Hepatocyte (in vitro differentiated cells): ENCODE measurements at regions not wholly inside any gene's neighbourhood (a gene's known extent, or its start where the extent isn't known, plus 50 kb on each side); places are given as distances from the start of the nearest gene placed in this dataset.

Experiments used
- DNase-seq: peaks from one replicate; pipeline ENCODE4 v3.0.0-alpha.2; 2016; ENCODE audit warnings: low spot score
- H2AFZ ChIP-seq: fragments of 200-600 bp; sonication (generic); 2 replicates; pipeline ENCODE4 v1.6.0; 2016; ENCODE audit warnings: antibody characterized with exemption, mild to moderate bottlenecking
- H3K27ac ChIP-seq: fragments of 200-600 bp; sonication (generic); 2 replicates; pipeline ENCODE4 v1.5.1; 2016; ENCODE audit warnings: mild to moderate bottlenecking
- H3K27me3 ChIP-seq: fragments of 200-600 bp; sonication (generic); 2 replicates; pipeline ENCODE4 v1.6.1; 2016
- H3K36me3 ChIP-seq: fragments of 200-600 bp; sonication (generic); replicated peaks from 2 replicates; pipeline ENCODE4 v1.5.1; 2016; ENCODE audit warnings: low read depth; ENCODE audit not compliant: insufficient read depth
- H3K4me1 ChIP-seq: fragments of 200-600 bp; sonication (generic); 2 replicates; pipeline ENCODE4 v1.5.1; 2016; ENCODE audit warnings: mild to moderate bottlenecking, moderate library complexity; ENCODE audit not compliant: insufficient read depth
- H3K4me2 ChIP-seq: fragments of 200-600 bp; sonication (generic); 2 replicates; pipeline ENCODE4 v1.6.0; 2016
- H3K4me3 ChIP-seq: fragments of 200-600 bp; sonication (generic); 2 replicates; pipeline ENCODE4 v1.5.1; 2016; ENCODE audit warnings: mild to moderate bottlenecking
- H3K79me2 ChIP-seq: fragments of 200-600 bp; sonication (generic); 2 replicates; pipeline ENCODE4 v1.6.0; 2017; ENCODE audit warnings: mild to moderate bottlenecking
- H3K9me2 ChIP-seq: fragments of 200-600 bp; sonication (generic); replicated peaks from 2 replicates; pipeline ENCODE4 v1.6.0; 2017; ENCODE audit warnings: mild to moderate bottlenecking; ENCODE audit not compliant: insufficient read depth
- H3K9me3 ChIP-seq: fragments of 200-600 bp; sonication (generic); 2 replicates; pipeline ENCODE4 v1.5.1; 2016; ENCODE audit warnings: low read depth, mild to moderate bottlenecking
- H4K20me1 ChIP-seq: fragments of 200-600 bp; sonication (generic); 2 replicates; pipeline ENCODE4 v1.6.0; 2016; ENCODE audit warnings: mild to moderate bottlenecking; ENCODE audit not compliant: insufficient read depth, poor library complexity, severe bottlenecking
- EZH2 ChIP-seq: fragments of 200-600 bp; sonication (generic); IDR thresholded peaks from 2 replicates; pipeline ENCODE4 v1.6.1; 2016; ENCODE audit warnings: antibody characterized with exemption, mild to moderate bottlenecking, borderline replicate concordance
- EZH2phosphoT487 ChIP-seq: fragments of 200-600 bp; sonication (generic); IDR thresholded peaks from one replicate; pipeline ENCODE4 v1.6.1; 2018; ENCODE audit warnings: antibody characterized with exemption, mild to moderate bottlenecking, low read depth, moderate library complexity; ENCODE audit not compliant: unreplicated experiment, severe bottlenecking
- WGBS: methylation state at CpG from one replicate; pipeline ENCODE4 v1.1.6; 2016; ENCODE audit warnings: low lambda C conversion rate; ENCODE audit errors: missing lambda C conversion rate; 5-methylcytosine and 5-hydroxymethylcytosine counted together
- TF ChIP-seq, protein P1 (sequence below): fragments of 200-600 bp; sonication (generic); IDR thresholded peaks from 2 replicates; pipeline ENCODE4 v1.5.1; 2016; ENCODE audit warnings: antibody characterized with exemption, mild to moderate bottlenecking; ENCODE audit not compliant: poor library complexity

DNA sequence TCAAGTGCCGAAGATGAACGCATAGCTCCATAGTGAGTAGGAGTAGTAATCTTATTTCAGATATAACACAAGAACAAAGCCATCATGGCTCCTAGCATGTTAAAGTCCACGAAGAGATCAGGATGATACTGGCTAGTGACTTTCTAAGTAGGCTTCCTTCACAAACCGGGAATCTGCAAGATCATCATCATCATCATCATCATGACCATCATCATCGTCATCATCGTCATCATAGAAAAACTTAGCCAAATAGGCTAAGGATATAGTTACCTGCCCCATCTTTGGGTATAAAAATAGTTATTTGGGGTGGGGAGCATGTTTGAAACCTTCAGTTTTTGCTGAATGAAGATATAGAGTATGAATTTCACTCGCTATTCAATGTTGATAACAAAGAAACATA lies 57.9 kb downstream of the PYDC2 start:
- Histone ChIP-seq H3K4me3 (no peak overlapping the region), H2AFZ (no peak overlapping the region), H3K4me2 (no peak overlapping the region), H3K9me3 (no peaks in the 10 kb centered on the region), H4K20me1 (no peaks in the 10 kb centered on the region), H3K9me2 (no peaks in the 10 kb centered on the region), H3K27ac (no peak overlapping the region), H3K4me1 (no peaks in the 10 kb centered on the region), H3K36me3 (no peaks in the 10 kb centered on the region), H3K79me2 (no peaks in the 10 kb centered on the region), H3K27me3 (no peaks in the 10 kb centered on the region)
- TF ChIP-seq EZH2phosphoT487 (no peak), EZH2 (no peak)
- TF ChIP-seq, protein P1, sequence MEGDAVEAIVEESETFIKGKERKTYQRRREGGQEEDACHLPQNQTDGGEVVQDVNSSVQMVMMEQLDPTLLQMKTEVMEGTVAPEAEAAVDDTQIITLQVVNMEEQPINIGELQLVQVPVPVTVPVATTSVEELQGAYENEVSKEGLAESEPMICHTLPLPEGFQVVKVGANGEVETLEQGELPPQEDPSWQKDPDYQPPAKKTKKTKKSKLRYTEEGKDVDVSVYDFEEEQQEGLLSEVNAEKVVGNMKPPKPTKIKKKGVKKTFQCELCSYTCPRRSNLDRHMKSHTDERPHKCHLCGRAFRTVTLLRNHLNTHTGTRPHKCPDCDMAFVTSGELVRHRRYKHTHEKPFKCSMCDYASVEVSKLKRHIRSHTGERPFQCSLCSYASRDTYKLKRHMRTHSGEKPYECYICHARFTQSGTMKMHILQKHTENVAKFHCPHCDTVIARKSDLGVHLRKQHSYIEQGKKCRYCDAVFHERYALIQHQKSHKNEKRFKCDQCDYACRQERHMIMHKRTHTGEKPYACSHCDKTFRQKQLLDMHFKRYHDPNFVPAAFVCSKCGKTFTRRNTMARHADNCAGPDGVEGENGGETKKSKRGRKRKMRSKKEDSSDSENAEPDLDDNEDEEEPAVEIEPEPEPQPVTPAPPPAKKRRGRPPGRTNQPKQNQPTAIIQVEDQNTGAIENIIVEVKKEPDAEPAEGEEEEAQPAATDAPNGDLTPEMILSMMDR, result no peak
- DNase-seq, result no peak
- WGBS, result 95% methylated on average over 7 of the region's 7 CpGs

DNA sequence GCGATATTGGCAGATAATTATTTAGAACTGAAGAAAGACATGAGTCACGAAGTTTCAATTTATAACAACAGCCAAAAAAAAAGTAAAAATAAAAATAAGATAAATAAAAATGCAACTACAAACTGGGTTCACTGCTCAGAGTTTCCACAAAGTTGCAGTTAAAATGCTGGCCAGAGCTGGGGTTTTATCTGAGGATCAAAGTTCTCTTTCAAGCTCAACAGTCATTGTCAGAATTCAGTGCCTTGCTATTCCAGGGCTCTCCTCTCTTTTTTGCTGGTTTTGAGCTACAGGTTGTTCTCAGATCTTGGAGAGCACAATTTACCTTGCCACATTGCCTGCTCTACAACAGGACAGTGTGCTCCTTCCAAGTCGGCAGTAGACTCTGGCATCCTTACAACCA lies 60.1 kb downstream of the PYDC2 start:
- Histone ChIP-seq H4K20me1 (no peaks in the 10 kb centered on the region), H3K36me3 (no peaks in the 10 kb centered on the region), H3K27ac (no peak overlapping the region), H3K4me2 (no peak overlapping the region), H3K4me3 (no peak overlapping the region), H3K9me3 (no peaks in the 10 kb centered on the region), H3K9me2 (no peaks in the 10 kb centered on the region), H3K79me2 (no peaks in the 10 kb centered on the region), H3K4me1 (no peaks in the 10 kb centered on the region), H2AFZ (no peak overlapping the region), H3K27me3 (no peaks in the 10 kb centered on the region)
- TF ChIP-seq, protein P1, result no peak
- TF ChIP-seq EZH2, result no peak
- TF ChIP-seq EZH2phosphoT487, result no peak
- 90% methylated on average over 3 of the region's 3 CpGs for WGBS
- no peak for DNase-seq

DNA sequence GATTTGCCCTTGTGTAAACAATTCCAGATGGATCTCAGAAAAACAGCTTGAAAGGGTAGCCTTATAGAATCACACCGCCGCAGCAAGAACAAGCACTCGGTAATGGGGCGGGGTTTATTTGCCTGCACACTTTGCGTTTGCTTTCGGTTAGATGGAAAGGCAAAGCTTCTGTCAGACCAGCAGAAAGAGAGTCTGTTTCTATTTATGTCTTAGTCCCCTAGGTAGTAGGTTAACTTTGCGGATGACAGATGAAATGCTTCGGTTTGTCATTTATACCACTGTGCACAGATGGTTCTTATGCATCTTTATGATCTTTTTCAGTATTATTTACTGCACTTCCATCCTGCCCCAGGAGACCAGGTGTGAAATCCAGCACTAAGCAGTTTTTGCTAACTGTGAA lies 62.2 kb downstream of the PYDC2 start:
- Histone ChIP-seq H3K4me1 (no peaks in the 10 kb centered on the region), H4K20me1 (no peaks in the 10 kb centered on the region), H3K4me3 (no peak overlapping the region), H2AFZ (no peak overlapping the region), H3K27ac (no peak overlapping the region), H3K9me2 (no peaks in the 10 kb centered on the region), H3K79me2 (no peaks in the 10 kb centered on the region), H3K9me3 (no peaks in the 10 kb centered on the region), H3K36me3 (no peaks in the 10 kb centered on the region), H3K4me2 (no peak overlapping the region), H3K27me3 (no peaks in the 10 kb centered on the region)
- TF ChIP-seq, protein P1, result no peak
- no peak for TF ChIP-seq EZH2phosphoT487
- no peak for TF ChIP-seq EZH2
- WGBS, result 87% methylated on average over 8 of the region's 8 CpGs
- no peak for DNase-seq

DNA sequence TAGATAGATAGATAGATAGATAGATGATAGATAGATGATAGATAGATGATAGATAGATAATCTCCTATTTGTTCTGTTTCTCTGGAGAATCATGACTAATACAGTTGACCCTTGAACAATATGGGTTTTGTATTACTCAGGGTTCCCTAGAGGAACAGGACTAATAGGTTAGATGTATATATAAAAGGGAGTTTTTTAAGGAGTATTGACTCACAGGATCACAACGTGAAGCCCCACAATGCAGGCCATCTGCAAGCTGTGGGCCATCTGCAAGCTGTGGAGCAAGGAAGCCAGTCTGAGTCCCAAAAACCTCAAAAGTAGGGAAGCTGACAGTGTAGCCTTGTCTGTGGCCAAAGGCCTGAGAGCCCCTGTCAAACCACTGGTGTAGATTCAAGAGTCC lies 67.6 kb downstream of the PYDC2 start:
- no peak overlapping the region for H2AFZ ChIP-seq
- H3K27ac ChIP-seq, result no peak overlapping the region
- H3K79me2 ChIP-seq, result no peaks in the 10 kb centered on the region
- H3K4me1 ChIP-seq, result no peaks in the 10 kb centered on the region
- 50% methylated on average over 1 of the region's 1 CpG for WGBS
- no peak overlapping the region for H3K4me3 ChIP-seq
- no peak for TF ChIP-seq EZH2phosphoT487
- H3K27me3 ChIP-seq, result no peaks in the 10 kb centered on the region
- H3K9me3 ChIP-seq, result no peaks in the 10 kb centered on the region
- no peak overlapping the region for H3K4me2 ChIP-seq
- no peaks in the 10 kb centered on the region for H3K9me2 ChIP-seq
- no peak for DNase-seq
- no peaks in the 10 kb centered on the region for H3K36me3 ChIP-seq
- no peaks in the 10 kb centered on the region for H4K20me1 ChIP-seq
